ENCODE measurements at regions not wholly inside any gene's neighbourhood (a gene's known extent, or its start where the extent isn't known, plus 50 kb on each side); places are given as distances from the start of the nearest gene placed in this dataset.

- H3K9me3 Mint-ChIP-seq: peaks cover 6% of the 10 kb centered on the region
- no peak overlapping the region for H3K4me3 Mint-ChIP-seq
- H3K4me1 Mint-ChIP-seq (ENCODE audit: low read depth): no peaks in the 10 kb centered on the region
- H3K27me3 Mint-ChIP-seq (ENCODE audit: low read depth): peaks cover 12% of the 10 kb centered on the region
- no peak for DNase-seq
- no peak overlapping the region for H3K27ac Mint-ChIP-seq
- H3K36me3 Mint-ChIP-seq (ENCODE audit: low read depth): no peaks in the 10 kb centered on the region
- CTCF ChIA-PET: no interaction called here
- intact Hi-C loops (cut with micrococcal nuclease): no loop called here
Measured at GRCh38 chr22:27583856-27584255, 217.7 kb downstream of the MN1 start.

- Mint-ChIP-seq H3K4me1 (ENCODE audit: low read depth) (no peaks in the 10 kb centered on the region), H3K9me3 (peaks cover 9% of the 10 kb centered on the region), H3K27ac (no peak overlapping the region), H3K36me3 (ENCODE audit: low read depth) (no peaks in the 10 kb centered on the region), H3K4me3 (no peak overlapping the region), H3K27me3 (ENCODE audit: low read depth) (peaks cover 7% of the 10 kb centered on the region)
- intact Hi-C loops (cut with micrococcal nuclease): no loop called here
- no peak for DNase-seq
- CTCF ChIA-PET: no interaction called here
Measured at GRCh38 chr22:27585141-27585540, 216.4 kb downstream of the MN1 start.

- Mint-ChIP-seq H3K27ac (no peak overlapping the region), H3K9me3 (peaks cover 9% of the 10 kb centered on the region), H3K4me3 (no peak overlapping the region), H3K27me3 (ENCODE audit: low read depth) (no peaks in the 10 kb centered on the region), H3K4me1 (ENCODE audit: low read depth) (no peaks in the 10 kb centered on the region), H3K36me3 (ENCODE audit: low read depth) (no peaks in the 10 kb centered on the region)
- no peak for DNase-seq
- intact Hi-C loops (cut with micrococcal nuclease): no loop called here
- CTCF ChIA-PET: interaction anchor here (0.6 kb wide), 1 partner anchor 751 kb away, joined by 3 read pairs; no protein-coding TSS in a partner anchor
Measured at GRCh38 chr22:27588268-27588667, 213.3 kb downstream of the MN1 start.

GRCh38 chr22:27588915-27589314 lies 212.6 kb downstream of the MN1 start:
- intact Hi-C loops (cut with micrococcal nuclease): no loop called here
- H3K9me3 Mint-ChIP-seq: peaks cover 9% of the 10 kb centered on the region
- H3K4me3 Mint-ChIP-seq: no peak overlapping the region
- no peaks in the 10 kb centered on the region for H3K4me1 Mint-ChIP-seq (ENCODE audit: low read depth)
- no peaks in the 10 kb centered on the region for H3K27me3 Mint-ChIP-seq (ENCODE audit: low read depth)
- no peaks in the 10 kb centered on the region for H3K36me3 Mint-ChIP-seq (ENCODE audit: low read depth)
- DNase-seq: no peak
- CTCF ChIA-PET: no interaction called here
- H3K27ac Mint-ChIP-seq: no peak overlapping the region

GRCh38 chr22:27591060-27591459 lies 210.5 kb downstream of the MN1 start:
- Mint-ChIP-seq H3K9me3 (peaks cover 9% of the 10 kb centered on the region), H3K36me3 (ENCODE audit: low read depth) (no peaks in the 10 kb centered on the region), H3K4me1 (ENCODE audit: low read depth) (no peaks in the 10 kb centered on the region), H3K27ac (no peak overlapping the region), H3K27me3 (ENCODE audit: low read depth) (no peaks in the 10 kb centered on the region), H3K4me3 (no peak overlapping the region)
- CTCF ChIA-PET: interaction anchor here (0.6 kb wide), 1 partner anchor 32 kb away, joined by 3 read pairs; no protein-coding TSS in a partner anchor
- intact Hi-C loops (cut with micrococcal nuclease): no loop called here
- DNase-seq: no peak

- no peaks in the 10 kb centered on the region for H3K27me3 Mint-ChIP-seq (ENCODE audit: low read depth)
- no peaks in the 10 kb centered on the region for H3K36me3 Mint-ChIP-seq (ENCODE audit: low read depth)
- intact Hi-C loops (cut with micrococcal nuclease): no loop called here
- no peaks in the 10 kb centered on the region for H3K4me1 Mint-ChIP-seq (ENCODE audit: low read depth)
- no peak for DNase-seq
- CTCF ChIA-PET: interaction anchor here (0.7 kb wide), 1 partner anchor 36 kb away, joined by 3 read pairs; no protein-coding TSS in a partner anchor
- H3K9me3 Mint-ChIP-seq: peaks cover 4% of the 10 kb centered on the region
- no peak overlapping the region for H3K4me3 Mint-ChIP-seq
- H3K27ac Mint-ChIP-seq: no peak overlapping the region
Measured at GRCh38 chr22:27593378-27593777, 208.2 kb downstream of the MN1 start.

- Mint-ChIP-seq H3K36me3 (ENCODE audit: low read depth) (no peaks in the 10 kb centered on the region), H3K9me3 (peaks cover 1% of the 10 kb centered on the region), H3K4me3 (no peak overlapping the region), H3K4me1 (ENCODE audit: low read depth) (no peaks in the 10 kb centered on the region), H3K27me3 (ENCODE audit: low read depth) (no peaks in the 10 kb centered on the region), H3K27ac (no peak overlapping the region)
- DNase-seq: no peak
- CTCF ChIA-PET: no interaction called here
- intact Hi-C loops (cut with micrococcal nuclease): no loop called here
Measured at GRCh38 chr22:27594020-27594419, 207.5 kb downstream of the MN1 start.

- CTCF ChIA-PET: interaction anchor here (0.6 kb wide), 1 partner anchor 233 kb away, joined by 3 read pairs; no protein-coding TSS in a partner anchor
- H3K4me3 Mint-ChIP-seq: no peak overlapping the region
- no peak overlapping the region for H3K27ac Mint-ChIP-seq
Measured at GRCh38 chr22:27594474-27595134, 207.0 kb downstream of the MN1 start.

GRCh38 chr22:27596133-27596870 lies 205.3 kb downstream of the MN1 start:
- no peak overlapping the region for H3K4me3 Mint-ChIP-seq

More at GRCh38 chr22:27594474-27595134, 207.0 kb downstream of the MN1 start:
- H3K4me1 Mint-ChIP-seq (ENCODE audit: low read depth): no peaks in the 10 kb centered on the region
- no peaks in the 10 kb centered on the region for H3K9me3 Mint-ChIP-seq
- intact Hi-C loops (cut with micrococcal nuclease): no loop called here
- DNase-seq: no peak
- H3K36me3 Mint-ChIP-seq (ENCODE audit: low read depth): no peaks in the 10 kb centered on the region
- no peaks in the 10 kb centered on the region for H3K27me3 Mint-ChIP-seq (ENCODE audit: low read depth)

GRCh38 chr22:27597703-27598444 lies 203.7 kb downstream of the MN1 start:
- CTCF ChIA-PET: no interaction called here
- no peak for DNase-seq
- H3K4me3 Mint-ChIP-seq: no peak overlapping the region
- H3K27ac Mint-ChIP-seq: no peak overlapping the region
- H3K9me3 Mint-ChIP-seq: no peaks in the 10 kb centered on the region
- H3K27me3 Mint-ChIP-seq (ENCODE audit: low read depth): no peaks in the 10 kb centered on the region
- no peaks in the 10 kb centered on the region for H3K4me1 Mint-ChIP-seq (ENCODE audit: low read depth)
- intact Hi-C loops (cut with micrococcal nuclease): no loop called here
- H3K36me3 Mint-ChIP-seq (ENCODE audit: low read depth): no peaks in the 10 kb centered on the region

More at GRCh38 chr22:27596133-27596870, 205.3 kb downstream of the MN1 start:
- CTCF ChIA-PET: no interaction called here
- Mint-ChIP-seq H3K36me3 (ENCODE audit: low read depth) (no peaks in the 10 kb centered on the region), H3K9me3 (no peaks in the 10 kb centered on the region), H3K4me1 (ENCODE audit: low read depth) (no peaks in the 10 kb centered on the region), H3K27me3 (ENCODE audit: low read depth) (no peaks in the 10 kb centered on the region), H3K27ac (no peak overlapping the region)
- intact Hi-C loops (cut with micrococcal nuclease): no loop called here
- DNase-seq: no peak

- DNase-seq: no peak
- Mint-ChIP-seq H3K4me1 (ENCODE audit: low read depth) (no peaks in the 10 kb centered on the region), H3K9me3 (no peaks in the 10 kb centered on the region), H3K4me3 (no peak overlapping the region), H3K36me3 (ENCODE audit: low read depth) (no peaks in the 10 kb centered on the region), H3K27me3 (ENCODE audit: low read depth) (no peaks in the 10 kb centered on the region), H3K27ac (no peak overlapping the region)
- CTCF ChIA-PET: no interaction called here
- intact Hi-C loops (cut with micrococcal nuclease): no loop called here
Measured at GRCh38 chr22:27598792-27599191, 202.8 kb downstream of the MN1 start.

- Mint-ChIP-seq H3K36me3 (ENCODE audit: low read depth) (no peaks in the 10 kb centered on the region), H3K4me3 (no peak overlapping the region), H3K4me1 (ENCODE audit: low read depth) (no peaks in the 10 kb centered on the region), H3K27me3 (ENCODE audit: low read depth) (peaks cover 6% of the 10 kb centered on the region), H3K27ac (no peak overlapping the region), H3K9me3 (no peaks in the 10 kb centered on the region)
- CTCF ChIA-PET: no interaction called here
- intact Hi-C loops (cut with micrococcal nuclease): no loop called here
- no peak for DNase-seq
Measured at GRCh38 chr22:27601195-27601594, 200.4 kb downstream of the MN1 start.
